GM21526 (cell line): ENCODE measurements at regions not wholly inside any gene's neighbourhood (a gene's known extent, or its start where the extent isn't known, plus 50 kb on each side); places are given as distances from the start of the nearest gene placed in this dataset.
"Not testable (repeated sequence)": the region's sequence is repeated elsewhere in the genome, so short reads cannot be mapped to it uniquely, and the experiment has no call there.

Experiments
- ATAC-seq: cut with Tn5 transposase; IDR thresholded peaks from one replicate; pipeline ENCODE4 v1.9.1; 2021; ENCODE audit warnings: moderate library complexity; ENCODE audit not compliant: unreplicated experiment, low FRiP score

DNA sequence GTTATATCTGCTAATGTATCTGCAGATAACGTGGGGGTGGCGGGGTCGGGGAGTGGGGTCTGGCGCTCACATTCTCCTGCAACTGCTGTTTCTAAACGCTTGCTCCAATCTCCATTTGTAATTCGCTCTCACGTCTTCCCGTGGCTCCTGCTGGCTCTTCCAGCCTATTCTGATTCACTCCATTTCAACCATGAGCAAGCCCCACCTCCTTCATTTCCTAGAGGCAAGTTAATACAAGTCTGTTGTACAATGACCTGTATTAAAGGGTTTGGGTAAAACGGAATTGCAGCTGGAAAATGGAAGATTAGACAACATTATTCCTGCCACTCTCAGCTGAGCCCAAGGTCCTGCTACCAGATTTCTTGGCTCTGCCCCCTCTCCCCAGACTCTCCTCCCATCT is 132.3 kb downstream of the CSNK2A3 start:
- no peak for ATAC-seq

DNA sequence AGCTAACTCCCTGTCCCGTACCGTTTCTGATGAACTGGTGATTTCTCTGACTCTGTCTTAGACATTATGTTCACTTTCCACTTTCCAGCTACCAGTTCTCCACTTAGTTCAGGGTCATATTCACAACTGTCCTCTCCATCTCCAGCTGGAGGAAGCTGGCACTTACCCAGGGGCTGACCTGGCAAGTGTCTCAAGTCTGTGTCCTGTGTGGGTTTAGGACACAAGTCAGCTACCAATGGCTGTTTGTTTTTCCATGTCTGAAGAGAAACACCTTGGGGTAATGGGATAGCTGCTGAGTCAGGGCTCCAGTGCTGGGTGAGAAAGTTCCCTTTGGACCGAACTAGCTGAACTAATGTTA is 134.4 kb downstream of the CSNK2A3 start:
- no peak for ATAC-seq

- ATAC-seq = no peak
Observed at GRCh38 chr11:11217929-11218628, 135.0 kb downstream of the CSNK2A3 start.

- ATAC-seq = no peak
Observed at GRCh38 chr11:11217289-11217928, 135.6 kb downstream of the CSNK2A3 start.

DNA sequence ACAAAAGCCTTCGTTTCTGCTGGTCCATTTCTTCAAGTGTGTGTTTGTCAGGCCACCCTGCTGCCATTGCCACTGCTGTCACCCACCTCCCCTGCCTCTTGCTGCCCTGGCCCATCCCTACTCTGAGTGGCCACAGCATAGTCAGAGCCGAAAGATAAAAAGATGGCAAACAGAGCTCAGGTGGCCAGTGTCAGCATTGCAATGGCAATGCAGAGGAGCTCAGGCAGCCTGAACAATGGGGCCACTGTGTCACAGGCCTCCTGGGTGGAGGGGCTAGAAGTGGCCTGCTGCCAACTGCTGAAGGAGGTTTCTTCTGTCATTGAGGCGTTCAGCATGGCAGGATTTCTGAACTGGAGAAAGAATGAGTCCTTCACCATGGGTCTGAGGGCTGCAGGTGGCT is 137.1 kb downstream of the CSNK2A3 start:
- ATAC-seq = no peak

DNA sequence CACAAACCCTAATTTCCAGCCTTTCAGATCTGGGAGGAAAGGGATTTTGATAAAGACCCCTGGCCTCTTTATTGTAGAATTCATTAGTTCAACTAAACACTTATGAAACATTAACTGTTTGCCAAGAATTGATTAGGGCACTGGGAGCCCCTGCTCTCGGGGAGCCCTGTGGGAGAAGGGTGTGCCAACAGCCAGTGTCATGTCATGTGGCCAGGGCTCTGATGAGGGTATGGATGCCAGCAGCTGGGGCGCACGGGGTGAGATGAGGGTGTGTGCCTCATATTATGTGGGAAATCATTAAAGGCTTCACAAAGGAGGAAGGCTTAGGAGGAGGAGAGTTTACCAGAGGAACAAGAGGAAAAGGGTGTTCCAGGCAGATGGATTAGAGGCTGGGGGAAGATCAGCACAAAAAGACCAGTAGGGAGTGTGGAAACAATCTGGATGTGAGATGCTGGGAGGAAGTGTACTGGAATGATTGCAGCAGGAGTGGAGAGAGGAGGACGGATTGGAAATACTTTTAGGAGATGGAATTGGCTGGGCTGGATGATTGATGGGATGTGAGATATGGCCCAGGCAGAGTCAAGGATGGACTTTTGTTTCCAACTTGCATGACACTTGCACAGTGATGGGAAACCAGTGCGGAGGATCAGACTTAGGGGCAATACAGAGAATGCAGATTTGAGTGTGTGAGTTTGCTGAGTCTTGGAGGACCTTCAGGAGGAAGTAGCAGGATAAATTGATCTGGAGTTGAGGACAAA is 137.8 kb downstream of the CSNK2A3 start:
- ATAC-seq = no peak

GRCh38 chr11:11213117-11213516 is 139.9 kb downstream of the CSNK2A3 start:
- no peak for ATAC-seq

- ATAC-seq = no peak
Observed at GRCh38 chr11:11211888-11212287, 141.2 kb downstream of the CSNK2A3 start.

DNA sequence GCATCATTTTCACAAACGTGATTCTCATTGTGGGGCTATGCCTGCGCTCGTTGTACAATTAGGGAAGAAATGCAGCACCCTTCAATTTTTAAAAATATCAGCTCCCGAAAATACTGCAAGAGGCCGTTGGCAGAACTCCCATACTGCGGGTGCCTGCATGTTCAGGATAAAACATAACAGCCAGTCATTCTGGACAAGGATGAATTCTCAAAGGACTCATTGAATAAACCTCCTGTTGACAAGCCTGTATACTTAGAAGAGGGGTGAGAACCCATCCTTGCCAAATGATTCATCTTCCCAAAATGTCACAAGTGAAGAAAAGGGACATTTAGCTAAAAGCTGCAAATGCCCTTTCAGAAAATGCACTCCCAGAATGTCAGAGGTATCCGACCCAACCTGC is 141.9 kb downstream of the CSNK2A3 start:
- ATAC-seq = no peak

GRCh38 chr11:11210446-11210845 is 142.6 kb downstream of the CSNK2A3 start:
- no peak for ATAC-seq

DNA sequence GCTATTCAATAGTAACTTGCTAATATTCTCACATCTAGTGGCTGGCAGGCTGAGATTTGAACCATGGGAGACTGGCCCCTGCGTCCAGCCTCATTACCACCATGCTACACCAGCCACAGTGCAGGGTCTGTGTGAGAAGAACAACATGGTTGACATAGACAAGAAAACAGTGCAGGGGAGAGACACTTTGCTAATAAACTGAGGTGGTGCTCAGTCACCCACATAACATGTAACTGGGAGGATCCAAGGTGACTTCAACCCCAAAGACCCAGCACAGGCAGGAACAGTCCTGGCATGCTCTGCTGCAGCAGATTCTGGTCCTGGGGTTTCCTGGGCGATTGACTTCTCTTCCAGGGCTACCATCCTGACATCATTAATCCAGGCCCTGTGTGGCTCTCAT is 143.1 kb downstream of the CSNK2A3 start:
- no peak for ATAC-seq

- ATAC-seq = no peak
Observed at GRCh38 chr11:11208994-11209393, 144.1 kb downstream of the CSNK2A3 start.

DNA sequence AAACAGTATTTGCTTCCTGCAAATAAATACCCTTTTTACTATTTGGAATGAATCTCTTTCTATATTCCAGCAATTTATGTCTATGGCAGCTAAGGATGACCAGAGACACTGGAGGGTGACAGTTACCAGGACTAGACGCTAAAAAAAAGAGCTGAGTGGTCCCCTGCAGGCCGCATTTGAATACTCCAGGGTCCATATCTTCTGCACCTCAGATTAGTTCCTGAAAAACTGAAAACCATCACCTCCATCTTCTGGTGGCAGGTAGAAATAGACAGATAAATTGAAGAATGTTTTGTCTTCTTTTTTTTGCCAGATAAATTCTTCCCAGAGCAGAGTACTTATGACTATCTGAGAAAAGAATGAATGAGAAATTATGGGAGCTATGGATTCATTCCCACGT is 145.6 kb downstream of the CSNK2A3 start:
- ATAC-seq = no peak

- ATAC-seq = no peak
Observed at GRCh38 chr11:11206484-11206883, 146.6 kb downstream of the CSNK2A3 start.

- no peak for ATAC-seq
Observed at GRCh38 chr11:11202885-11203284, 150.2 kb downstream of the CSNK2A3 start.

DNA sequence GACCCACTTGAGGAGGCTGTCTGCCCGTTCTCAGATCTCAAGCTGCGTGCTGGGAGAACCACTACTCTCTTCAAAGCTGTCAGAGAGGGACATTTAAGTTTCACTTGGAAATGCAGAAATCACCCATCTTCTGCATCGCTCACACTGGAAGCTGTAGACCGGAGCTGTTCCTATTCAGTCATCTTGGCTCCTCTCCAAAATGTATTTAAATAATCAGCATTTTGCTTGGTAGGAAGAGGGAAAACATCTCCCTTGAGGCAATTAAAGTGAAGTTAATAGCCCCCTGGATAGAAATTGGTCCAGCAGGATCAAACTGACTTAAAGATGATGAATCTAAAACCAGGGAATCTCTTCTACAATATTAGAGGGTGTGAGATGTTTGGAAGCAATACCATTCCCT is 151.7 kb downstream of the CSNK2A3 start:
- not testable (repeated sequence) for ATAC-seq

- no peak for ATAC-seq
Observed at GRCh38 chr11:11192541-11192940, 160.5 kb downstream of the CSNK2A3 start.

- ATAC-seq = no peak
Observed at GRCh38 chr11:11189506-11189905, 163.5 kb downstream of the CSNK2A3 start.

DNA sequence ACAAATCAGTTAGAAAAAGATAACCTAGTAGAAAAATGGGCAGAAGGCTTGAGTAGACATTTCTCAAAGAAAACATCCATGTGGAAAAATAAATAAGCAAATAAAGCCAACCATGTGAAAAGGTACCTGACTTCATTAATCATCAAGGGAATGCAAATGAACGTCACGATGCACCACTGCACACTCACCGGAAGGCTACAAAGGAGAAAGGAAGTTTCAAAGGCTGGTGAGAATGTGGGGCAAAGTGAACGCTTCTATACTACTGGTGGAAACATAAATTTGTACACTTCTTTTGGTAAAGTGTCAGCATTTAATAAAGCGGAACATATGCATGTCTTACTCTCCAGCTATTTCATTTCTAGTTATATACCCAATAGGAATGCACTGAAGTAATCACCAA is 166.8 kb downstream of the CSNK2A3 start:
- ATAC-seq = no peak

GRCh38 chr11:11182261-11182660 is 170.8 kb downstream of the CSNK2A3 start:
- ATAC-seq = no peak

GRCh38 chr11:11178671-11179638 is 174.1 kb downstream of the CSNK2A3 start:
- ATAC-seq = no peak
